ENCODE measurements at regions not wholly inside any gene's neighbourhood (a gene's known extent, or its start where the extent isn't known, plus 50 kb on each side); places are given as distances from the start of the nearest gene placed in this dataset.

- in situ Hi-C loops (cut with HindIII; ENCODE audit: extremely low pct_ligation_motif_present, low pct_unique_long_range_greater_than_20kb), result no loop called here
These were observed 846.6 kb downstream of the MCTP2 start for GRCh38 chr15:95078003-95078402.

More at GRCh38 chr15:95078003-95078402, 846.6 kb downstream of the MCTP2 start:
- no peak overlapping the region for H3K4me3 ChIP-seq (replicated peaks in 1 of 3; ENCODE audit: insufficient read depth in 1 of 3, low read depth in 2 of 3, low read length in 3 of 3)
- BruUV-seq (replicated peaks), result no TSS peak
- H3K4me2 ChIP-seq (ENCODE audit: low read depth, low read length), result no peak overlapping the region
- H3K27ac ChIP-seq (ENCODE audit: extremely low read length, insufficient read depth, low read length), result no peak overlapping the region
- H3K79me2 ChIP-seq (ENCODE audit: insufficient read depth, low read length), result no peaks in the 10 kb centered on the region
- H3K27me3 ChIP-seq (ENCODE audit: control insufficient read depth in 1 of 2, insufficient read depth in 2 of 2, low read length in 2 of 2), result no peaks in the 10 kb centered on the region
- 3% methylated on average over 2 of the region's 2 CpGs for WGBS (ENCODE audit: low lambda C conversion rate)
- no peak overlapping the region for H3K9ac ChIP-seq (ENCODE audit: insufficient read depth, low read depth, low read length)
- ATAC-seq, result no peak
- no peak for DNase-seq (ENCODE audit: low spot score)
- H3K9me3 ChIP-seq (ENCODE audit: low read length), result peaks cover 89% of the 10 kb centered on the region
- no peaks in the 10 kb centered on the region for H3K4me1 ChIP-seq (ENCODE audit: insufficient read depth, low read length)
- intact Hi-C loops (cut with micrococcal nuclease; ENCODE audit: unreplicated experiment), result no loop called here
- ChIA-PET POLR2A (no interaction called here), CTCF (ENCODE audit: low intra/inter-chr PET ratio, low total read pairs) (no interaction called here)
- no peak overlapping the region for H2AFZ ChIP-seq (ENCODE audit: low read length)
- no peaks in the 10 kb centered on the region for H3K36me3 ChIP-seq (replicated peaks in 1 of 2; ENCODE audit: control insufficient read depth in 1 of 2, insufficient read depth in 2 of 2, low read length in 2 of 2)
- H4K20me1 ChIP-seq (ENCODE audit: insufficient read depth, low read length), result no peaks in the 10 kb centered on the region
- no peak for FAIRE-seq
- TF ChIP-seq HDAC2 (CRISPR knock-in tag; IDR thresholded peaks at IDR 0.05), result no peak
- TF ChIP-seq DR1 (CRISPR knock-in tag; IDR thresholded peaks at IDR 0.05), result no peak
- no peak for TF ChIP-seq TOE1 (CRISPR knock-in tag; IDR thresholded peaks at IDR 0.05)
- TF ChIP-seq ZNF672 (CRISPR knock-in tag; IDR thresholded peaks at IDR 0.05), result no peak
- no peak for TF ChIP-seq LBX2 (CRISPR knock-in tag; IDR thresholded peaks at IDR 0.05; ENCODE audit: borderline replicate concordance)
- no peak for TF ChIP-seq U2AF2 (IDR thresholded peaks at IDR 0.05; ENCODE audit: low read depth, low read length)
- TF ChIP-seq, protein P1, sequence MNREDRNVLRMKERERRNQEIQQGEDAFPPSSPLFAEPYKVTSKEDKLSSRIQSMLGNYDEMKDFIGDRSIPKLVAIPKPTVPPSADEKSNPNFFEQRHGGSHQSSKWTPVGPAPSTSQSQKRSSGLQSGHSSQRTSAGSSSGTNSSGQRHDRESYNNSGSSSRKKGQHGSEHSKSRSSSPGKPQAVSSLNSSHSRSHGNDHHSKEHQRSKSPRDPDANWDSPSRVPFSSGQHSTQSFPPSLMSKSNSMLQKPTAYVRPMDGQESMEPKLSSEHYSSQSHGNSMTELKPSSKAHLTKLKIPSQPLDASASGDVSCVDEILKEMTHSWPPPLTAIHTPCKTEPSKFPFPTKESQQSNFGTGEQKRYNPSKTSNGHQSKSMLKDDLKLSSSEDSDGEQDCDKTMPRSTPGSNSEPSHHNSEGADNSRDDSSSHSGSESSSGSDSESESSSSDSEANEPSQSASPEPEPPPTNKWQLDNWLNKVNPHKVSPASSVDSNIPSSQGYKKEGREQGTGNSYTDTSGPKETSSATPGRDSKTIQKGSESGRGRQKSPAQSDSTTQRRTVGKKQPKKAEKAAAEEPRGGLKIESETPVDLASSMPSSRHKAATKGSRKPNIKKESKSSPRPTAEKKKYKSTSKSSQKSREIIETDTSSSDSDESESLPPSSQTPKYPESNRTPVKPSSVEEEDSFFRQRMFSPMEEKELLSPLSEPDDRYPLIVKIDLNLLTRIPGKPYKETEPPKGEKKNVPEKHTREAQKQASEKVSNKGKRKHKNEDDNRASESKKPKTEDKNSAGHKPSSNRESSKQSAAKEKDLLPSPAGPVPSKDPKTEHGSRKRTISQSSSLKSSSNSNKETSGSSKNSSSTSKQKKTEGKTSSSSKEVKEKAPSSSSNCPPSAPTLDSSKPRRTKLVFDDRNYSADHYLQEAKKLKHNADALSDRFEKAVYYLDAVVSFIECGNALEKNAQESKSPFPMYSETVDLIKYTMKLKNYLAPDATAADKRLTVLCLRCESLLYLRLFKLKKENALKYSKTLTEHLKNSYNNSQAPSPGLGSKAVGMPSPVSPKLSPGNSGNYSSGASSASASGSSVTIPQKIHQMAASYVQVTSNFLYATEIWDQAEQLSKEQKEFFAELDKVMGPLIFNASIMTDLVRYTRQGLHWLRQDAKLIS (CRISPR knock-in tag; IDR thresholded peaks at IDR 0.05), result no peak
- no peak for TF ChIP-seq ZBTB38 (CRISPR knock-in tag; IDR thresholded peaks at IDR 0.05)
- no peak for TF ChIP-seq AHR (CRISPR knock-in tag; IDR thresholded peaks at IDR 0.05)
- no peak for TF ChIP-seq ZNF143 (CRISPR knock-in tag; IDR thresholded peaks at IDR 0.05)
- no peak for TF ChIP-seq ZBTB21 (CRISPR knock-in tag; IDR thresholded peaks at IDR 0.05)
